Amniotic epithelial cell (primary cell): ENCODE measurements at regions not wholly inside any gene's neighbourhood (a gene's known extent, or its start where the extent isn't known, plus 50 kb on each side); places are given as distances from the start of the nearest gene placed in this dataset.
"Not testable (repeated sequence)": the region's sequence is repeated elsewhere in the genome, so short reads cannot be mapped to it uniquely, and the experiment has no call there.

Experiments used
- DNase-seq: peaks from one replicate; pipeline ENCODE4 v3.0.0-alpha.2; 2010; ENCODE audit warnings: low read depth

DNA sequence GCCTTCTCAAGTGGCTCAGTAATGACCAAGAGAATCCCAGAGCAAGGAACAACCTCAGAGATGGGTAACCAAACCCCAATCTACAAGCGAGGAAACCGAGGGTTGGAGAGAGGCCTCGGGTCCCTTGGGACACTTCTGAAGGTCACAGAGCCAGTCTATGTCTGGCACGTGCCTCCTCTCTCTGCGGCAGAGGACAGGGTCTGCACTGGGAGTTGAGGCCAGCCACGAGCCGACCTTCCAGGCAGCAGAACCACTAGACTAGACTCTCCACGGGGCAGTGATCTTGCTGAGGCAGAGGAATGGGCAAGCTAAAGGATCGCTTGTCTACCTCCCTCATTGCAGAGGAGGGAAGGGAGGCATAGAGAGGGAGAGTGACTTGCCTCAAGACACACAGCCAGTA is 100.6 kb upstream of the SMAD3 start:
- no peak for DNase-seq

- no peak for DNase-seq
Measured at GRCh38 chr15:66965201-66965900, 100.1 kb upstream of the SMAD3 start.

DNA sequence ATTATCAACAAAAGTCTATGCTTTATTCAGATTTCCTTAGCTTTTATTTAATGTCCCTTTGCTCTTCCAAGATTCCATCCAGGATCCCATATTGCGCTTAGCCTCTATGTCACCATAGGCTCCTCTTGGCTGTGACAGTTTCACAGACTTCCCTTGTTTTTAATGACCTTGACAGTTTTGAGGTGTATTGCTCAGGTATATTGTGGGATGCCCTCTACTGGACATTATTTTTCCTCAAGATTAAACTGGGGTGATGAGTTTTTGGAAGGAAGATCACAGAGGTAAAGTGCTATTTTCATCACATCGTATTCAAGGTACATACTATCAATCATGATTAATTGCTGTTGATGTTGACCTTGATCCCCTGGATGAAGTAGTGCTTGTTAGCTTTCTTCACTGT is 99.1 kb upstream of the SMAD3 start:
- DNase-seq, result no peak

DNA sequence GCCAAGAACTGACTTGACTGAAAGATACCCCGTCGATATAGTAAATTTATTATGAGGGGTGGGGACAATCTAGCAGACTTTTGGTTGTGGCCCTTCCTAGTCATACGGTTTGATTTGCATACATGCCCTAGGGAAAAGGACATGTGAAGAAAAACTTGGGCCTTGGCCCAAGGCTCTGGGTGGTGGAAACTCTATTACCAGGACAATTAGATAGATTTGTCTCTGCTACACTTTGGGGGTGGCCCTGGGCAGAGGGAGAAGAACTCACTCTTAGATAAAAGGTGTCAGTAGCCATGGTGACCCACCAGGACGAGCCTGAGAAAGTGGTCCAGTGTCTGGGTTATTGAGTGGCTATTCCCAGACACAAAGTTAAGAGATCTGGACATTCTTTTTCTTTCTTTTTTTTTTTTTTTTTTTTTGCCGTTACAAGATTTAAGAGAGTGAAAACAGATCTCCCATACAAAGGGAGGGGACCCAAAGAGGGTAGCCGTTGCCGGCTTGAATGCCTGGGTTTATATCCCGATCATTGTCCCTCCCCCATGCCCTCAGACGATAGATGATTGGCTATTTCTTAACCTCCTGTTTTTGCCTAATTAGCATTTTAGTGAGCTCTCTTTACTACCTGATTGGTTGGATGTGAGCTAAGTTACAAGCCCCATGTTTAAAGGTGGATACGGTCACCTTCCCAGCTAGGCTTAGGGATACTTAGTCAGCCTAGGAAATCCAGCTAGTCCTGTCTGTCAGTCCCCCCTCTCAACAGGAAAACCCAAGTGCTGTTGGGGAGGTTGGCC is 96.4 kb upstream of the SMAD3 start:
- DNase-seq, result no peak

- not testable (repeated sequence) for DNase-seq
Measured at GRCh38 chr15:66974131-66974530, 91.3 kb upstream of the SMAD3 start.

GRCh38 chr15:66976106-66976640 is 89.2 kb upstream of the SMAD3 start:
- DNase-seq, result not testable (repeated sequence)

- DNase-seq, result not testable (repeated sequence)
Measured at GRCh38 chr15:66980326-66980725, 85.1 kb upstream of the SMAD3 start.

- DNase-seq, result no peak
Measured at GRCh38 chr15:66981771-66982170, 83.6 kb upstream of the SMAD3 start.

DNA sequence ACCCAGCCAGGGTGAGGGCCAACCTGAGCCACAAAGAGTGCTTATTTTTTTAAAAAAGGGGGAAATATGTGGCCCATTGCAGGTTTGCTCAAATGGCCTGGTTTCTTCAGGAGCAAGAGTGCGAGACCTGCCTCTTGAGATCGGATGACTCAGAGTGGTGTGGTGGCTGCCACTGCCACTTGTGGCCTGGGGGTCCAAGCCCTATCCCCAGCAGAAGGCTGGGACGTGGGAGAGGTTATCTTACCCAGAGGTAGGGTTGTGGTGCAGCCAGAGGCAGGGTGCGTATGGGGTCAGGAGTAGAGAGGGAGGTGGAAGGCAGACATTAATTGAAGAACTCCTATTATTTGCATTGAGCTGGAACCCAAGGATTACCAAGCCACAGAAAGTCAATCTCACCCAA is 83.2 kb upstream of the SMAD3 start:
- no peak for DNase-seq

GRCh38 chr15:66982816-66983215 is 82.6 kb upstream of the SMAD3 start:
- no peak for DNase-seq

DNA sequence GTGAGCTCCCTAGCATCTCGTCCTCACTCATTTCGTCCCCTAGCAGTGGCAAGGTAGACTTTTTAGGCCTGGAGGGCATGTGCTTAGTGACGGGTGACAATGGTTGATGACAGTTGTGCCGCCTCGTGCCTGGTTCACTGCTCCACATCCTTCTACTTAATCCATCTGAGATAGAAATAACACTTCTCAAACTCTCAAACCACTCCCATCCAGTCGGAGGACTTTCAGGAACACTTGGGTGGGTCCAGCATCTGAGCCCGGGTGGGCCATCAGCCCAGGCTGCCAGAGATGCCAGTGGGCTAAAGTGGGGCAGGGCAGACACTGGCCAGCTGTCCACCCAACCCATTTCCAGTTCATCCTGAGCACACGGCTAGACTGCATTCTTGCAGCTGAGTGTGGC is 79.7 kb upstream of the SMAD3 start:
- no peak for DNase-seq

DNA sequence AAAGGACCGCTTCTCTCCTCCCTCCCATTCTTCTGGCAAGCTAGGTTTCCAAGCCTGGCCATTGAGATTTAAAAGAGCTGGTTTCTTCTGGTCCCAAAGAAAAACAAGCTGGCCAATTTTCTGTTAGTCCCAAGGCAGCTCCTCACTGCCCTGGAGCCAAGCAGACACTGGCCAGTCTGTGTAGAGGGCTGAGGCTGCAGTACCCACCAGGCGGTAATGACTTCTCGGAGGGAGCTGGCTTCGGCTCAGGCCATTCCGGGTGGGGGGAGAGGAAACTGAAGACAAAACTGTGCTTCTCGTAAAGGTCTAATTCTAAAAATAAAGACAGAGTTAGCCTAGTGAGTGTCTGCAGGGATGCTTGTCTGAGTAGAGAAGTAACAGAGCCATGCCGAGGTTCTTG is 78.5 kb upstream of the SMAD3 start:
- no peak for DNase-seq

DNA sequence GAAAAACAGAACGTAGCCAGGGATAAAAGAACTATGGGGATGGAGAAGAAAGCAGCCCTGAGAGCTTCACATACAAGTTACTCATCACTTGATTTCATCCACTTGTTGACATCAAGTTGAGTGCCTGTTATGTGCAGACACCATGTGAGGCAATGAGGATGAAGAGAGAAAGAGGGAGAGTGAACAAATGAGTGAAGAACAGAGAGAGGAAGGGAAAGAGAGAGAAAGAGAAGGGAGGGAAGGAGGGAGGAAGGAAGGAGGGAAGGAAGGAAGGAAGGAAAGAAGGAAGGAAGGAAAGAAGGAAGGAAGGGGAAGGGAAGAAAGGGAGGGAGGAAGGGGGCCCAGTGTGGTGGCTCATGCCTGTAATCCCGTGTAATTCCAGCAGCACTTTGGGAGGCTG is 72.3 kb upstream of the SMAD3 start:
- no peak for DNase-seq

GRCh38 chr15:66993874-66994696 is 71.3 kb upstream of the SMAD3 start:
- no peak for DNase-seq

DNA sequence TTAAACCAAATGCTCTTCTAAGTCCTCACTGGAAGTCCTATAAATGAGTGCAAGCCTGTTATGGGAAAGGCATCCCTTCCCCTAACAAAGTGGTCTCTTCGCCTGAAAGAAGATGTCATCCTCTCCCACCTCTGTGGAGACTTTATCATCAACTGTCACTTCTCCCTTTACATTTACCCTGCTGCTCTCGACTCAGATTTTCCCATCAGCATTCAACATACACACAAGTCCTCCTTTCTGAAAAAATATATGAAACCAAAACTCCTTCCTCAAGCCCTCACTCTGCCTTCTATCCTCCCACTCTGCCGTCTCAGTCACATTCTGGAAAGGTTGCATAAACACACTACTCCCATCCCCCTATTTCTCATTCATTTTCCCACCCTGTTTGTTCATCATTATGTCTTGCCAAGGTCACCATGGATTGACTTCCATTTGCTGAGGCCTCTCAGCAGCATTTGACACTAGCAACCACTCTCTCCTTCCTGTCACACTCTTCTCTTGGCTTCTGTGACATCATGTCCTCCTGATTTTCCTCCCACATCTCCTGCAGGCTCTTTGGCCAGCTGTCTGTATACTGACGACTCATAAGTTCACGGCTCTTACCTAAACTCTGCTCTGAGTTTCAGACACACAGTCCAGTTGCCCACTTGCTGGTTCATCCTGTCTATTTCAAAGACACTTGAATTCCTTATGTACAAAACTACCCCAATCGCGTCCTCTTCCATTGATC is 70.3 kb upstream of the SMAD3 start:
- DNase-seq, result peak; percentile 57

DNA sequence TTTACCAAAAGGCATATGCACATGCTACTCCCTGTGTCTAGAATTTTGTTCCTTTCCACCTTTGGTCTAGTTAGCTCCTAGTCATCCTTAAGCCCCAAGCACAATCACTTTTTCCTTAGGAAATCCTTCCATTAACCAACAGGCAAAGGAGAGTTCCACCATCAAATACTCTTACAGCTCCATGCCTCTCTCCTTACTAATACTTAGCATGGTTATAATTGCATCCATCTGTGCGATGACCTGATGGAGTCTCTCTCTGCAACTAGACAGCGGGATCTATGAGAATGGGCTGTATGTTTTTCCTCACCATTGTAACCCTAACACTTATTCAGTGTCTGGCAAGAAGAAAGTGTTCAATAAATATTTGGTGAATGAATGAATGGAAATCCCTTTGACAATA is 69.3 kb upstream of the SMAD3 start:
- no peak for DNase-seq

- DNase-seq, result peak; percentile 62
Measured at GRCh38 chr15:66997212-66997611, 68.2 kb upstream of the SMAD3 start.

DNA sequence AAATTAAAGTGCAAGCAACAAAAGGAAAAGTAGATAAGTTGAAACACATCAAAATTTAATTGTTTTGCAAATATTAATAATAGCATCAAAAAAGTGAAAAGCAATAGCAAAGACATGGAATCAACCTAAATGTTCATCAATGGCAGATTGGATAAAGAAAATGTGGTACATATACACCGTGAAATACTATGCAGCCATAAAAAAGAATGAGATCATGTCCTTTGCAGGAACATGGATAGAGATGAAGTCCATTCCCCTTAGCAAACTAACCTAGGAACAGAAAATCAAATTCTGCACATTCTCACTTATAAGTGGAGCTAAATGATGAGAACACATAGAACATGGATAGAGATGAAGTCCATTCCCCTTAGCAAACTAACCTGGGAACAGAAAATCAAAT is 67.2 kb upstream of the SMAD3 start:
- DNase-seq, result not testable (repeated sequence)

DNA sequence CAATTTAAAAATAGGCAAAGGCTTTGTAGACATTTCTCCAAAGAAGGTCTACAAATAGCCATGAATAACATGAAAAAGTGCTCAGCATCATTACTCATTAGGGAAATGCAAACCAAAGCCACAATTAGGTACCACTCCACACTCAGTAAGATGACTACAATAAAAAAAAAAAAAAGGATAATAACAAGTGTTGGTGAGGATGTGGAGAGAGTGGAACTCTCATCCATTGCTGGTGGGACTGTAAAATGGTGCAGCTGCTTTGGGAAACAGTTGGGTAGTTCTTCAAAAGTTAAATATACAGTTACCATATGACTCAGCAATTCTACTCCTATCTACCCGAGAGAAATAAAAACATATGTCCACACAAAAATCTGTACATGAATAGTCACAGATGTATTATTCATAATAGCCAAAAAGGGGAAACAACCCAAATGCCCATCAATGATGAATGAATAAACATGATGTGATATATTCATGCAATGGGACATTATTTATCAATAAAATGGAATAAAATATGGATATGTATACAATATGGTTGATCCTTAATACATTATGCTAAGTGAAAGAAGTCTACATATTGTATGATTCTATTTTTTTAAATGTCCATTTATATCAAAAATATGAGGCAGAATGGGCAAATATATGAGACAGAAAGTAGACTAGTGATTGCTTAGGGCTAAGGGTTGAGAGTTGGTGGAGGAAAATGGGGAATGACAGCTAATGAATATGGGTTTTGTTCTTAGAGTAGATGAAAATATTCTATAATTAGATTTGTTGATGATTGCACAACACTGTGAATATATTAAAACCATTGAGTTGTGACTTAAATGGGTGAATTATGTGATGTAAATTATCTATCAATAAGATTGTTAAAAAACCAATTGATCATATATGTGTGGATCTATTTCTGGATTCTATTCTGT is 66.1 kb upstream of the SMAD3 start:
- no peak for DNase-seq

DNA sequence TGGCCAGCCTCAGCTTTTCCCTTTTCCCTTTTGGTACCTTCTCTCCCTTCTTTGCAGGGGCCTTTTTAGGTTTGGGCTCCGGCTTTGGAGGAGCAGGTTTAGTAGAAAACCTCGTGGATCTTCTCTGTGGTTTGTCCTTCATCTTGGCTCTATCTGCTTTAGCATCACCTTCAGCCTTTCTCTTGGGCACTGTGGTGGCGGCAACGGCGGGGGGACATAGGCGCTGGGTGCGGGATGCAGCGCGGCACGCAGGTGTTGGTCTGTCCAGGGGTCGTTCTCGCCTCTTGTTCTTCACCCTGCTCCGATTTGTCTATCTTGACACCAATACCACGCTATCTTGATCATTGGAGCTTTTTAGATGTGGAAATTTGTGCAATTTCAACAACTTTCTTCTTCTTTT is 64.5 kb upstream of the SMAD3 start:
- no peak for DNase-seq

GRCh38 chr15:67002368-67002767 is 63.0 kb upstream of the SMAD3 start:
- DNase-seq, result no peak
